ENCODE measurements at regions not wholly inside any gene's neighbourhood (a gene's known extent, or its start where the extent isn't known, plus 50 kb on each side); places are given as distances from the start of the nearest gene placed in this dataset.

DNA sequence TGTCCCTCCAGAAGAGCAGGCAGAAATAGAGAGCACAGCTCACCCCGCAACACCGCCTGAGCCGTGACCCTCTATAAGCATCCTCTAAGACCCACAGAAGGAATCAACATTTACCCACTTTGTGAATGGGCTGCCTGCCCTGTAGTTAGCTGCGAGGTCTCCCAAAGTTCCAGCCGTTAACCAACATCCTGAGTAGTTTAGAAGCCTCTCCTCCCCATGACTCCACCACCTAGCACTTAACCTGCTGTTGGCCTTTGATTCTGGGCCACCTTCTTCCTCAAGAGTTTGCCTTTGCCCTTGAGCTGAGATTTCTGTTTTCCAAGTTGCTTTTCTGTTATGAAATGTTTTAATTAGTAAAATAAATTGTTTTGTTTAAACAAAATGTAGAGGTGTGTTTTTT lies 75.8 kb downstream of the NUDT10 start:
- DNase-seq (ENCODE audit: extremely low read depth in 1 of 4, low spot score in 3 of 4), result no peak
- Histone ChIP-seq H3K4me3 (no peak overlapping the region), H3K36me3 (ENCODE audit: control insufficient read depth, insufficient read depth, low read length) (no peaks in the 10 kb centered on the region), H3K4me1 (replicated peaks in 1 of 2; ENCODE audit: control insufficient read depth in 2 of 2, insufficient read depth in 2 of 2, low read length in 2 of 2) (peaks cover 0 to 7% of the 10 kb centered on the region in 2 experiments; a peak in 1 of 5 replicates), H3K9me1 (ENCODE audit: control insufficient read depth, insufficient read depth, low read length) (no peaks in the 10 kb centered on the region), H3K27ac (ENCODE audit: extremely low read depth, low read depth, low read length) (no peak overlapping the region), H3K9ac (ENCODE audit: insufficient read depth in 1 of 2, low read depth in 2 of 2, low read length in 2 of 2) (no peak overlapping the region), H3K9me3 (replicated peaks; ENCODE audit: control insufficient read depth, insufficient read depth, low read depth, low read length) (no peaks in the 10 kb centered on the region), H3K4me2 (ENCODE audit: insufficient read depth, low read length) (no peak overlapping the region), H3K27me3 (ENCODE audit: control insufficient read depth in 2 of 2, insufficient read depth in 2 of 2, low read length in 2 of 2) (peaks cover 0 to 16% of the 10 kb centered on the region in 2 experiments; a peak in 2 of 5 replicates), H4K20me1 (replicated peaks; ENCODE audit: control insufficient read depth, insufficient read depth, low read length) (no peaks in the 10 kb centered on the region), H3K79me2 (ENCODE audit: control insufficient read depth, insufficient read depth, low read length) (no peaks in the 10 kb centered on the region), H2AFZ (ENCODE audit: low read depth, low read length) (no peak overlapping the region)
- ChIA-PET POLR2A (interaction anchor here (1.0 kb wide), 1 partner anchor 10 kb away, joined by 3 read pairs; no protein-coding TSS in a partner anchor), CTCF (ENCODE audit: low intra/inter-chr PET ratio) (no interaction called here)
- no peak for FAIRE-seq
- no TSS peak for BruUV-seq (replicated peaks)
- intact Hi-C loops (cut with micrococcal nuclease) (no loop called here), in situ Hi-C loops (cut with MboI) (no loop called here)
- 7% methylated on average over 3 of the region's 5 CpGs for WGBS (ENCODE audit: insufficient coverage, low coverage, missing lambda C conversion rate)
- no peak for TF ChIP-seq SETDB1 (IDR thresholded peaks at IDR 0.05; ENCODE audit: low read length)
- TF ChIP-seq ZBTB11 (CRISPR knock-in tag; IDR thresholded peaks at IDR 0.05), result no peak
- no peak for TF ChIP-seq RBM15 (IDR thresholded peaks at IDR 0.05; ENCODE audit: insufficient read depth, low read length)
- no peak for TF ChIP-seq MNT (conservative IDR thresholded peaks at IDR 0.05)
- TF ChIP-seq ZBTB26 (CRISPR knock-in tag; IDR thresholded peaks at IDR 0.05), result no peak
- TF ChIP-seq FOXK2 (conservative IDR thresholded peaks at IDR 0.05 in 1 of 2, IDR thresholded peaks at IDR 0.05 in 1 of 2; ENCODE audit: low read depth in 2 of 2), result no peak
- TF ChIP-seq CEBPZ (IDR thresholded peaks at IDR 0.05; ENCODE audit: borderline replicate concordance, low read depth, low read length), result no peak
- ATAC-seq, result no peak
